ENCODE measurements at regions not wholly inside any gene's neighbourhood (a gene's known extent, or its start where the extent isn't known, plus 50 kb on each side); places are given as distances from the start of the nearest gene placed in this dataset.
"Not testable (repeated sequence)": the region's sequence is repeated elsewhere in the genome, so short reads cannot be mapped to it uniquely, and the experiment has no call there.

DNA sequence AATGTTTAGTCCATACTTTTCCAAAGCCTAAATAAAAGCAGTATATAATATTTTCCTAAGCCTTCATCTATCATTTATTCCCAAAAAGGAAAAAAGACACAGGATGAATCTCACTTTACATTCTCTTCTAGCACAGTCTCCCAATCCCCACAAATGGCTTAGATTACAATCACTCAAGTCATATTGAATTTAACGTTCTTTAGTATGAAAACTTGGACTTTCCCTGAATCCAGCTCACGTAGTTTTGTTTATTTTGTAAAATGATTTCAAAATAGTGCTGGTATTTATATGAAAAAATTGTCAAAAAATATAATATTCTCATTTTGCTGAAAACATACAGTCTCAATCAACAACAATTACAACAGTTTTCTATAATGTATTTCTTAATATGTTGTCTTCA is 137.7 kb upstream of the CCDC150 start:
- DNase-seq: no peak

DNA sequence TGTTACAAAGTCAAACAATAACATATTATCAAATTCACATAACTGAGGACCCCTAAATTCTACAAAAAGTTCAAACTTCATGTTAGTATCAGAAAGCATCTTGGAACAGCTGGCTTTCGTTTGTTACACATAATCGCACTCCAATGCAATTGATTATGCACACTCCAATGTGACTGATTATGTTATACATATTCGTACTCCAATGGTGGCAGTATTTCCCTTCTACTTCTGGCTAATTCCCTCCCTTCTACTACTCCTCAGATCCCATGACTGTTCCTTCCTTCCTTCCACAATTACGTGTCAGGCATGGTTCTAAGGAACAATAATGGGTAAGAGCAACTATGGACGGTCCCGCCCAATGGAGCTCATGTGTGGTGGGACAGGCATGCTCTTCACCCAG is 137.1 kb upstream of the CCDC150 start:
- DNase-seq: no peak

DNA sequence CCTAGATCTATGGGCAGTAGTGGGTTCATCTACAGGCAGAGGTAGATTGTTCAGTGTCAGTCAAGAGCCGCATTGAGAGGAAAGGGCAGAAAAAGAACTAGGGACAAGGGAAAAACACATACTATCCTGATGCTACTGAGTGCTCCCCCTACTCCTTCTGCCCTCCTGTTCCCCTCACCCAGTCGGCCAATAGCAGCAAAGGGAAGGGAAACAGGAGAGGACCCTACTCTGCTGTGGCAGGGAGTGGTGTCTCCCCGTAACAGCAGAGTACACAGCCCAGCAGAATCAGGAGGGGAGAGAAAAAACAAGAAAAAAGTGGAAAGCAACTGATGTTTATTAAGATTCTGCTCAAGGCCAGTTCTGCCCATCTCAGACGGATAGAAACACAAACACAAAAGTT is 136.1 kb upstream of the CCDC150 start:
- no peak for DNase-seq

DNA sequence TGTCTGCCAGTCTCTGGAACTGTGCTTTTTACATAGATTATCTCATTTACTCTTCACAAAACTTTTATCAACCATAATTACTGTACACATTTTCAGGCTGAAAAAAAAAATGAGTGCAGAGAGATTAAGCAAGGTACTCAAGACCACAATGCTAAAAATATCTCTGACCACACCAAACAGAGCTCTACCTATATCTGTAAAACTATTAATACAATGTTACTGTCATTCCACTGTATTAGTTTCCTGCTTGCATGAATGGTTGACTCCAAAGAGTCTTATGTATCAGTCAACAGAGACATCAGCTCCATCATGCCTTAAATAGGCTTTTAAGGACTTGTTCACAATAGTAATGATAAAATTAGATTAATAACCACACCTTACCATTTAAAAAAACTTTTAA is 134.7 kb upstream of the CCDC150 start:
- no peak for DNase-seq

DNA sequence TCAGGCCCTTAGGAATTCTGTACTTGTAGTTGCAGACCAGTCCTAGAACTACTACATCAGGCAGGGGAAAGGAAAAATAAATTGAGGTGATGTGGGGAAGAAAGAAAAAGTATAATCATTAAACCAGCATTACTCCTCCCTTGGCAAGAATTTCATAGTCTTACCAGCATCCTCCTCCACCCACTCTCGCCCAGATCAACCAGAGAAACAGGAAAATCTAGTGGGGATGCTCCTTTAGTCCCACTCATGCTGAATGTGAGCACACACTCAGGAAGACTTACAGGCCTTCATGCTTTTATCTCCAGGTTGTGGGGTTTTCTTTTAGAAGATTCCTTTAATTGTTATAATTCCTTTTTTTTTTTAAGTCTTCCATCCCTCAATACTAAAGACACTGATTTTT is 129.3 kb upstream of the CCDC150 start:
- no peak for DNase-seq

DNA sequence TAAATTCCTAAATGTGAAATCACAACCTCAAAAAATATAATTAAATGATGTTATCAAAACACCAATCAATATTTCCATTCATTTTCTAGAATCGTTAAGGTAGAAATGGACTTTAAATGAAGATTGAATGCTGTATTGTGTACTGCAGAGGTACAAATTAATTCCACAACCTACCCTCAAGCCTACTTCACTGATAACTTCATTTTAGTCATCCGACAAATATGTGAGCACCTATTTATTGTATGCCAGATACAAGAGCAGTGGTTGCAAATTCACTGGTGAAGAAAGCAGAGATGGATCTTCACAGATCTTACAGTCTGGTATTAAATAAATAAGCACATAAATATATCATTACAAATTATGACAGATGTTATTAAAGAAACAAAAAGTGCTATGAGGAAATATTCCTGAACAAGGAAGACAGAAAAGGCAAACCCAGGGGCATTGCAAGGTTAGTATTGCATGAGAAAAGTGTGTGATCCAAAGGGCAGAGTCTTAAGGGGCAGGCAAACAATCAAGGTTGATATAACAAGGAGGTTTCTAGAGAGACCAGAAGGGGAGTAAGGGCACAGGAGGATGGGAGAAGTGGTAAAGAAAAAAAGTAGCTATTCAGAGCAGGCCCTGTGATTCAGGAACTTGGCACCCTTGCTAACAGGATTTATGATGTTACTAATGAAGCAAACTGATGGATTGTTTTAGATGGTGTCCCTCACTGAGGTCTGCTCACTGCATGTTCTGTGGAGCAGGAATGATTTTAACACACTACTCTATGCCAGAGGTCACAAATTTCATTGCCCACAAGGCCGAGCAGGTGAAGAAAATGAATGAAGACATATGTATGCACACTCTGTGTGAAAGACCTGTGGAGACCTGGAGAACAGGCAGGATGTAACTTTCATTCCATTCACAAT is 128.0 kb upstream of the CCDC150 start:
- no peak for DNase-seq

DNA sequence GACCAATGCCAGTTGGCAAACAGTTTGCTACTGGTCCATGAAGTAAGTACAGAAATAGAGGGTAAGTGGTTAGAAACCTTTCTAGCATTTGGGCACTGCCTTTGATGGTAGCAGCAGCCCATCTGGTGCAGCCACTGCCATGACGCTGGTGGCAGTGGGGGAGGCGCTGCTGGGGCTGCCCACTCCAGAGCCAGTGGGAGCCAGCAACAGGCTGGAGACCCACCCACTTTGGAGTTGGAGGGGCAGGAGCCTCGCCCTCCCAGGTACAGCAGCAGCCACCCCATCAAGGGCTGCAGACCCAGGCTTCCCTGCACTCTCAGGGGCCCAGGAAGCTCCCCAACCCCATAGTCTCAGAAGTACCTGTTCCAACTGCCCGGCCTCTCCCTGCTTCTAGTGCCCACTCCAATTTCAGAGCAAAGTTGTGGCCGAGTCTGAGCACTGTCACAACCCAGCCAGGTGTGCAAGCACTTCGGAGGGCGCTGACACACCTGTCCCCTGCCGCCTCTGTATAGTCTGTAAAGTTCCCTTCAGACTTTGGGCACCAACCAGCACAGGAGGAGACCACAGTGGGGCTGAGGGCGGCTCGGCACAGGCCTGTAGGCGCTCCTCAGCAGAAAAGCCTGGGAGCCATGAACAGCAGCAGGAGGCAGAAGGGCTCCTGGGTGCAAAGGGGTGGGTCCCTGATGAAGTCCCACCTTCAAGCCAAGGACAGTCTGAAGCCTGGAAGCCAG is 125.6 kb upstream of the CCDC150 start:
- no peak for DNase-seq

DNA sequence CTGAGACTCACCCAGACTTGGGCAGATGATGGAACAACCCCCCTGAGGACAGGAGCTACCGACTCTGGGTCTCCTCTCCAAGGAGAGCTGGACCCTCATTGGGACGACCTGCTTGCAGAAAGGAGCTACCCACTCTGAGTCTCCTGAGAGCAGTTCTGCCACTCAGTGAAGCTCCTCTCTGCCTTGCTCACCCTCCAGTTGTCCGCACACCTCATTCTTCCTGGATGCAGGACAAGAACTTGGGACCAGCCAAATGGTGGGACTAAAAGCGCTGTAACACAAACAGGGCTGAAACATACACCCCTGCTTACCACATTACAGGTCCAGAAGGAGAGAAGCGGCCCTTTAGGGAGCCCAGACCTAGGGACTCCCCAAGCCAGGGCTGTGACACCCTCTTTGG is 124.9 kb upstream of the CCDC150 start:
- DNase-seq: no peak

DNA sequence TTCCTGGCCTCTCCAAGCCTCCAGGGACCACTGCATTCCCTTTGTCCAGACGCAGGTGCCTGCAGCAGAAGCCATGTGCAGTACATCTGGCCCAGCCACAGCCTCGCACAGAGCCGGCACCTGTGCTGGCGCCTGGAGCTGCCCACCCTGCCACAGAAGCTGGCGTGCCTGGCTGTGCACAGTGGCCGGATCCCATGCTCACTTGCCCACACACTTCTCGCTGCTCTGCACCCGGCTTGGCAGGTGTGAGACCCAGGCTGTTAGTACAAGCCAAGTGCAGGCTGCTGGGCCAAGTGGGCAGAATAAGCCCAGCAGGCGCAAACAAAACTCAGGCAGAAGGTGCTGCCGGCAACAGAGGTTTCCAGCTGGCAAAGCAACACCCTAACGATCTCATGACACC is 124.5 kb upstream of the CCDC150 start:
- DNase-seq: no peak

DNA sequence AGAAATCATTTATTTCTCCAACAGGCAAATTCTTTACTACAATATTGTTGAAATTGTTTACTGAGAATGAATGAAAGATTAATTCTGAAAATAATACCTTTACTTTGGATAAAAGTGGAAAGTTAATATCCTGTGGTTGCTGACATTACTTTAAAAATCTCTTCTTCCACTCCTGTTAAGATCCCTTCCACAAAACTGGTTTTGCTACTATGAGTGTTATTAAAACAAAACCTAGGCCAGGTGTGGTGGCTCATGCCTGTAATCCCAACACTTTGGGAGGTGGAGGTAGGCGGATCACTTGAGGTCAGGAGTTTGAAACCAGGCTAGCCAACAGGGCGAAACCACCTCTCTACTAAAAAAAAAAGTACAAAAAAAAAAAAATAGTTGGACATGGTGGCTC is 123.9 kb upstream of the CCDC150 start:
- DNase-seq: no peak

DNA sequence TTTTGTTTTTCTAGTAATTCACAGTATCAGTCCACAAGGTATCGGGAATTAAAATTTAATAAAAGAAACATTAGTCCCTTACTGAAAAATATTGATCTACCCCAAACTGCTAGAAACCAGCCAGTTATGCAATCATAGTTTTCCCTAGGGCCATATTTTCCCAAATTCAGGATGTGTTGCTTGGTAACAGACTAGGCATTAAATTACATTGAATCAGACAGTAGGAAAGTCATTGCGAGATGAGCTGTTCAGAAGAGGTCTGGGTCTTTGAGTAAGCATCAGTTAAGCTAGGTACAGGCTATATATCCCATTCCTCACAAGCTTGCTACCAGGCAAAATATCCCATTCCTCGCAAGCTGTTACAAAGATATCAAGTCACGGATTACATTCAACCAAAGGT is 123.0 kb upstream of the CCDC150 start:
- DNase-seq: no peak

DNA sequence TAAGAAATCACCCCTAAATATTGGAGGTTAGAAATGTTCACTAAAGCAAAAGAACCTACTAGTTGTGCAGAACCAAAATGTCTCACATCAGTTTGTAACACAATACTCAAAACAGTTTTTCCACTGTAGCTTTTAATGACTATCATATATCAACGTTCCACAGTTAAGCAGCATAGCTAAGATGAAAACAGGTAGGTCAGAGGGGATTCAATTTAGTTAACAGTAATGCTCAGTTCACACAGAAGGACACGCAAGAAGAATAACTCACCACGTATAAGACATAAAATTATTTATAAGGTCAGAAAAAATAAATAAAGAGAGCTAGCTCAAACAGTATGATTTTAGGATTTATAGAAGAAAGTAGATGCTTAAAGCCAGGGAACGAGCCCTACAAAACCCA is 118.9 kb upstream of the CCDC150 start:
- DNase-seq: no peak

DNA sequence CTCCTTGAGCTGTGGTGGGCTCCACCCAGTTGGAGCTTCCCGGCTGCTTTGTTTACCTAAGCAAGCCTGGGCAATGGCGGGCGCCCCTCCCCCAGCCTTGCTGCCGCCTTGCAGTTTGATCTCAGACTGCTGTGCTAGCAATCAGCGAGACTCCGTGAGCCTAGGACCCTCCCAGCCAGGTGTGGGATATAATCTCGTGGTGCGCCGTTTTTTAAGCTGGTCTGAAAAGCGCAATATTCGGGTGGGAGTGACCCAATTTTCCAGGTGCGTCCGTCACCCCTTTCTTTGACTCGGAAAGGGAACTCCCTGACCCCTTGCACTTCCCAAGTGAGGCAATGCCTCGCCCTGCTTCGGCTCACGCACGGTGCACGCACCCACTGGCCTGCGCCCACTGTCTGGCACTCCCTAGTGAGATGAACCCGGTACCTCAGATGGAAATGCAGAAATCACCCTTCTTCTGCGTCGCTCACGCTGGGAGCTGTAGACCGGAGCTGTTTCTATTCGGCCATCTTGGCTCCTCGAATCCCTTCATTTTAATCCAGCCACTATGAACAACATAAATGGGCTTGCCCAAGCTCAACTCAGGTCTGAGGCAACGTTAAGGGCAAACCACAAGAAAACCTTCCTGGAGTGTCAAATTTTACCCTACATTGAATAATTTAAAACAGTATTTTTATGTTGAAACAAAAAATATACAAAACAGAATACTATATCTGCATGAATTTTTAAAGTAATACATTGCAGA is 112.4 kb upstream of the CCDC150 start:
- not testable (repeated sequence) for DNase-seq

DNA sequence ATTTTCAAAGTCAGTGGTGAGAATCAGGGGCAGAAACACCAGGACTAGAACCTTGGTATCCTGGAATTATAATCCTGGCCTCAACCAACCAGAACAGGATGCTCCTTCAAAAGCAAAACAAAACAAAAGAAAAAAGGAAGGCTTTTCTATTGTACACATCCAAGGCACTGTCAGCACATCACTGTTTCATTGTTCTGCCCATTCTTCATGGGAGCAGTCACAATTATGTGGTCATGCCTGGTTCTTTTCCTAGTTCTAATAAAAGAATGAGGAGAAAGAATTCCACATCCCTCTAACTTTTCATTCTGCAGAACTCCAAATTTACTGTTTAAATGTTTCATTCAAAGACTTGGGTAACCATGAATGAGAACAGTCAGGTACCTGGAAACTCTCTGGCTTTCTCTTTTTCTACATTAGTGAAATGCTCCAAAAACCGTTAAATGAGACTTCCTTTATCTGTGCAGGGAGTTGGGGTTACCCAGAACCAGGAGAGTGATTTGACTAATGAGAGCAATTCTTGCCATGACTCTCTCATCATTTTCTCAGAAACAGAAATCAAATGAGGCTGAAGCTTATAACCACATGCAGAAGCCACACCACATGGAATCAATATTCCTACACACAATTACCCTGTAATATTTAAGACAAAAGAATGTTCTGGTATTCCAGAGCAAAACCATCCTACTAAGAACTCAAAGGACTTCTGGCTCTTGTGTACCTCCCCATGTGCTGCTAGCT is 110.9 kb upstream of the CCDC150 start:
- DNase-seq: no peak

DNA sequence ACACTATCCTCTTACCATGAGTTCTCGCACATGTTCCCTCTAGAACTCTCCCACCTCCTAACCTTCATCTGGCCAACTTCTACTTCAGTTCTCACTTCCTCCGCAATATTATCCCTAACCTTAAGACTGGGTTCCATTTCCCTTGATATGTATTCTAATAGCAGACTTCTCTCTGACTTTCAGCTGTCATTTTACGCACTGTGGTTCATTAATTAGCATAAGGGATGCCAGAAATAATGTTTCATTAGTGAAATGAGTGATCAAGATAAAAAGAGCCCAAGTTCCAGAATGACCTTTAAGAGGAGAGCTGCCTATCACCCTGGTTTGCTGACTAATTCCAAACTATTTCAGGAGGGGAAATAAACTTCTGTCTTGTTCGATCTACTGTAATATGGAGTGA is 108.6 kb upstream of the CCDC150 start:
- DNase-seq: no peak

DNA sequence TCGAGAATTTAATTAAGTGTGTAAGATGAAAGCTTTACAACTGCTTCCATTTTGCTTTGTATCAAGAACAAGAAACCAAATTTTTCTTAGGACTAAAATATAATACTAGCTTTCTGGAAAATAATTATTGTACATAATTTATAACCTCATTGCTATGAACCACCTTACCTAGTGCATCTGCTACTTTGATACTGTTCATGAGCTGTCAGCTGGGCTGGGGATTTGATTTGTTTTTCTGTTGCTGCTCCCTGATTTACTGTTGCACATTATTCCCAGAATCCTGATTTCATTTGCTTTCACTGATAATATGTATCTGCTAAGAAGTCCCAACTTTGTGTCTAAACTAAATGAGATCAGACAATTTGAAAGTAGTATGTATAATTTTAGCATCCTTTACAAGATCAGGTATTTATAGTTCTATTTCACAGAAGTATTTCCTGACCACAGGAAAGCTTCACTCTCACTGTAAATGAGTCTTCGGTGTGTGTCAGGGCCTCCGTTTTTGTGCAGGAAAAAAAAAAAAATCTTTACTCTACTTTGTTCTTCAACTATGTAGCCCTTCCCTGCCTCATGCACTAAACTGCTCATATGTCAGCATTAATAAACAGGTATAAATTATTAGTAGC is 105.6 kb upstream of the CCDC150 start:
- no peak for DNase-seq

DNA sequence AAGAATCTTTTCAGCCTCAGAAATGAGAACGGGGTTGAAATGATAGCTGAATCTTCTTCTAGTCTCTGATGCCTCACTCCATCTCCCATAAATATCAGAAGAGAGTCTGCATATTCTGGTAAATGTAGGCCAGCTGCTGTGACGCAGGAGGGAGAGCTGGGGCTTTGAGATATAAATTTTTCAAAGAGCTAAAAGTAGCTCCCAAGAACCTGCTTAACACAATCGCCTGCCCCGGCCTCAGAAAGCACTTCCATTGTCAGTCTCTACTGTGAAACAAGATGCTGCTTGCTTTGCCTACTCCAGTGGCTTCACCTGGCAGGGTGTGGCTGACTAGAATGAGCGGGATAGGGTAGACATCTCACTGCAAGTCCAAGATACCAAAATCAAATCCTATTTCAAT is 105.0 kb upstream of the CCDC150 start:
- DNase-seq: no peak

DNA sequence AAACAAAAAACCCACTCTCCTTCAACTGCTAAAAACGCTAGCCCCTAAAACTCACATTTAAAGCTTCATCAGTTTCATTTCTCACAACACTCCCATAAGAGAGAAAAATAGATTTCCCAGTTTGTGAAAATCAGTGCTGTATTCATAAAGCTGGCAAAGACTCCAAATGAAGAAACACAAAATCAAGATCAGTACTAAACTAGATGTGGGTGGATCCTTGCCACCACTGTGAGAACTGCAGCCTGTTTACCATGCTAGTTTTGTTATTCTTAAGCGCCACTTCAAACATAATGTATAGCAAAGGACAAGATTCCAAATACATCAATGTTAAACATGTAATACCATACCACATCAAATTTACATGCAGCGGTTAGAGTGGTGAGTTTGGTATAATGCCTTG is 104.5 kb upstream of the CCDC150 start:
- DNase-seq: no peak

DNA sequence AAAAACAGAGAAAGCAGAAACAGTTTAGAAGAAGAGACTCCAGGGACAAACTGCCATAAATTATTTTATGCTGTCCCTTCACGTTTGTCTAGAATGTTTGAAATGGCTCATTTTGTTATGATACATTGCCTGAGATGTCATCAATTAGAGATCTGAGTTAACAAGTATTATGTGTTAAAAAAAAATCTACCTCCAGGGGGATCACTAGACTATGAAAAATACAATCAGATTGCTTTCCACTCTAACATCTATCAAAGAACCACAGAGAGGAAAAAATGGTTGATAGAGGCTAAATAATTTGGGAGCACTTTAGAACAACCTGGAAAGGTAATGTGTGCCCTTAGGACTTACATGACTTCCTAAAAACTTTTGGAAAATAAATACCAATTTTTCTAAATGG is 103.8 kb upstream of the CCDC150 start:
- no peak for DNase-seq

DNA sequence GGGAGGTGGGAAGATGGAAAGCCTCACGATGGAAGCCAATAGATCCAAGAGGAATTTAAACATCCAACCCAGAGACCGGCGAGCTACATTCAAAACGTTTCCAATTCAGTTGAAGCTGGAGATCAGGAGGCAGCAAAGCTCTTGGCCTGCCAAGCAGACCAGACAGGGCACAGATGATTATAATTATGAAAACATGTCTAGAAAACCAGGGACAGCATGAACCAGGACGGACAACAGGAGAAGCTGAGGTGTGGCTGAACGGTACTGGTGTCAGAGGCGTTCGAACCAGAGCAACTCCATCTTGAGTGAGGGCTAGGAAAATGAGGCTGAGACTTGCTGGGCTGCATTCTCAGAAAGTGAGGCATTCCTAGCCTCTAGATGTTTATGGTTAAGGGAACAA is 102.2 kb upstream of the CCDC150 start:
- no peak for DNase-seq

DNA sequence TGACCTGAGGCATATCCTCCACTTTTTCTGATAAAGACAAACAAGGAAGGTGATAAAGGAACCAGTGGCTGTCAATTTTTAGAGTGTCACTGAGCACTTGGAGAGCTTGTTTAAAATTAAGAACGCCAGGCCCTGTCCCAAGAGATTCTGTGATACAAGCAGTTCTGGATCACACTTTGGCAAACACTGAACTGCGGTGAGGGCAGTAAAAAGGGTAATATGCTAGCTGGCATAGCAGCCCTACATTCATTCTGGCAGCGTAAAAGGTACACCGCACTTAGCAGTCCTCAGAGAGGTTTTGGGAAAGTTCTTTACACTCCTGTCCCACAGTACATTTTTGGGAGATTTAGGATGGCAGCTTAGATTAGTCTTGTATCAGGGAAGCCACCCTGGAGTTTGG is 101.3 kb upstream of the CCDC150 start:
- DNase-seq: no peak

DNA sequence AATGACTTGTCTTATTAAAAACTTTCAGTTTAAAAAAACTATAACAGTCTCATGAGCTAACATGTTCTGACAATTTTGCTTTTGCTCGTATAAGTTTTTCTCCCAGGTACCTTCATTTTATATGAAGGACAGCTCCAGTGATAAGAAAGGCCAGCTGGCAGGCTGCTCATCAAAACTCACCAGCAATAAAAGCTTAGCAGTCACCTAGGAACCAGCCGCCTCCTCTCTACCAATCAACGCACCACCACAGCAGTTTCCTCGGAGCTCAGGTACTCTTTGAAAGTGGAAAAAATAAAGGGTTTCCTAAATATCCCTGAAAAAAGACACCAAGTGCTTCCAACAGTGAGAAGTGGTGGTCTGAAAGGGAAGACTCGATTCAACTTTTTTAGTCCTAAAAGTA is 100.9 kb upstream of the CCDC150 start:
- DNase-seq: no peak
